ENCODE measurements at regions not wholly inside any gene's neighbourhood (a gene's known extent, or its start where the extent isn't known, plus 50 kb on each side); places are given as distances from the start of the nearest gene placed in this dataset.
A peak's percentile ranks its signal among the peaks of the same experiment; 100 is the strongest.

GRCh38 chr2:226116346-226116745 is 683.3 kb downstream of the IRS1 start:
- no peaks in the 10 kb centered on the region for H3K79me2 ChIP-seq
- peak overlapping the region; percentile 78 for H3K27ac ChIP-seq
- no peaks in the 10 kb centered on the region for H3K9me3 ChIP-seq (ENCODE audit: low read depth)
- H4K20me1 ChIP-seq (ENCODE audit: insufficient read depth, poor library complexity, severe bottlenecking), result no peaks in the 10 kb centered on the region
- no peaks in the 10 kb centered on the region for H3K27me3 ChIP-seq
- DNase-seq (ENCODE audit: low spot score), result no peak
- no peaks in the 10 kb centered on the region for H3K9me2 ChIP-seq (replicated peaks; ENCODE audit: insufficient read depth)
- TF ChIP-seq EZH2phosphoT487 (IDR thresholded peaks at IDR 0.05; ENCODE audit: low read depth, severe bottlenecking, unreplicated experiment) (no peak), CTCF (IDR thresholded peaks at IDR 0.05; ENCODE audit: poor library complexity) (no peak), EZH2 (IDR thresholded peaks at IDR 0.05; ENCODE audit: borderline replicate concordance) (no peak)
- no peak overlapping the region for H3K4me3 ChIP-seq
- no peaks in the 10 kb centered on the region for H3K36me3 ChIP-seq (replicated peaks; ENCODE audit: insufficient read depth, low read depth)
- 88% methylated on average over 3 of the region's 3 CpGs for WGBS (ENCODE audit: low lambda C conversion rate, missing lambda C conversion rate)
- H3K4me2 ChIP-seq, result no peak overlapping the region
- H2AFZ ChIP-seq, result no peak overlapping the region
- H3K4me1 ChIP-seq (ENCODE audit: insufficient read depth), result peaks cover 19% of the 10 kb centered on the region

GRCh38 chr2:226115832-226116200 is 683.8 kb downstream of the IRS1 start:
- WGBS (ENCODE audit: low lambda C conversion rate, missing lambda C conversion rate), result 52% methylated on average over 1 of the region's 1 CpG
- Histone ChIP-seq H4K20me1 (ENCODE audit: insufficient read depth, poor library complexity, severe bottlenecking) (no peaks in the 10 kb centered on the region), H3K4me3 (no peak overlapping the region), H3K79me2 (no peaks in the 10 kb centered on the region), H3K9me2 (replicated peaks; ENCODE audit: insufficient read depth) (no peaks in the 10 kb centered on the region), H3K4me1 (ENCODE audit: insufficient read depth) (peaks cover 19% of the 10 kb centered on the region), H3K36me3 (replicated peaks; ENCODE audit: insufficient read depth, low read depth) (no peaks in the 10 kb centered on the region), H2AFZ (no peak overlapping the region), H3K4me2 (peak overlapping the region; percentile 24), H3K9me3 (ENCODE audit: low read depth) (no peaks in the 10 kb centered on the region), H3K27me3 (no peaks in the 10 kb centered on the region), H3K27ac (peak overlapping the region; percentile 78)
- TF ChIP-seq CTCF (IDR thresholded peaks at IDR 0.05; ENCODE audit: poor library complexity) (no peak), EZH2 (IDR thresholded peaks at IDR 0.05; ENCODE audit: borderline replicate concordance) (no peak), EZH2phosphoT487 (IDR thresholded peaks at IDR 0.05; ENCODE audit: low read depth, severe bottlenecking, unreplicated experiment) (no peak)
- no peak for DNase-seq (ENCODE audit: low spot score)

- WGBS (ENCODE audit: low lambda C conversion rate, missing lambda C conversion rate), result 30% methylated on average over 3 of the region's 3 CpGs
- H3K4me2 ChIP-seq, result peak overlapping the region; percentile 24
- no peaks in the 10 kb centered on the region for H3K79me2 ChIP-seq
- H3K9me2 ChIP-seq (replicated peaks; ENCODE audit: insufficient read depth), result no peaks in the 10 kb centered on the region
- H3K4me3 ChIP-seq, result no peak overlapping the region
- no peak overlapping the region for H2AFZ ChIP-seq
- H3K9me3 ChIP-seq (ENCODE audit: low read depth), result no peaks in the 10 kb centered on the region
- TF ChIP-seq CTCF (IDR thresholded peaks at IDR 0.05; ENCODE audit: poor library complexity), result no peak
- TF ChIP-seq EZH2phosphoT487 (IDR thresholded peaks at IDR 0.05; ENCODE audit: low read depth, severe bottlenecking, unreplicated experiment), result no peak
- no peak for TF ChIP-seq EZH2 (IDR thresholded peaks at IDR 0.05; ENCODE audit: borderline replicate concordance)
- peak overlapping the region; percentile 78 for H3K27ac ChIP-seq
- H3K27me3 ChIP-seq, result no peaks in the 10 kb centered on the region
- H3K4me1 ChIP-seq (ENCODE audit: insufficient read depth), result peaks cover 19% of the 10 kb centered on the region
- peak; percentile 59 for DNase-seq (ENCODE audit: low spot score)
- H4K20me1 ChIP-seq (ENCODE audit: insufficient read depth, poor library complexity, severe bottlenecking), result no peaks in the 10 kb centered on the region
- no peaks in the 10 kb centered on the region for H3K36me3 ChIP-seq (replicated peaks; ENCODE audit: insufficient read depth, low read depth)
Observed at GRCh38 chr2:226115102-226115831, 684.4 kb downstream of the IRS1 start.

Measured in hepatocyte (in vitro differentiated cells).